ENCODE measurements at regions not wholly inside any gene's neighbourhood (a gene's known extent, or its start where the extent isn't known, plus 50 kb on each side); places are given as distances from the start of the nearest gene placed in this dataset.

DNA sequence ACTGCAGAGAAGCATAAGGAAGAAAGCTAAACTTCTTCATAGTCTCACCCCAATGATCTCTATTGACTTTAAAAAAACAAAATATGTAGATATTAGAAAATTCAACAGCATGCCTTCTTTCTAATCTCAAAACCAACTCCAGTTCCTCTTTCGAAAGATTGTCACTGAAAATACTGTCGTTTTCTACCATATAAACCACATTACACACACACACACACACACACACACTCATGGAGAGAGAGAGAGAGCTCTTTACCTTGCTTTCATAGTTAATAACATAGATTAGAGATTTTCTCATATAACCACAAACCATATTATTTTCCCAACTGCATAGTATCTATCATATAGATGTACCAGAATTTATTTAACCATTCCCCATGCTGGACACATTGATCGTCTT is 296.2 kb upstream of the MGMT start:
- TF ChIP-seq, protein P1, sequence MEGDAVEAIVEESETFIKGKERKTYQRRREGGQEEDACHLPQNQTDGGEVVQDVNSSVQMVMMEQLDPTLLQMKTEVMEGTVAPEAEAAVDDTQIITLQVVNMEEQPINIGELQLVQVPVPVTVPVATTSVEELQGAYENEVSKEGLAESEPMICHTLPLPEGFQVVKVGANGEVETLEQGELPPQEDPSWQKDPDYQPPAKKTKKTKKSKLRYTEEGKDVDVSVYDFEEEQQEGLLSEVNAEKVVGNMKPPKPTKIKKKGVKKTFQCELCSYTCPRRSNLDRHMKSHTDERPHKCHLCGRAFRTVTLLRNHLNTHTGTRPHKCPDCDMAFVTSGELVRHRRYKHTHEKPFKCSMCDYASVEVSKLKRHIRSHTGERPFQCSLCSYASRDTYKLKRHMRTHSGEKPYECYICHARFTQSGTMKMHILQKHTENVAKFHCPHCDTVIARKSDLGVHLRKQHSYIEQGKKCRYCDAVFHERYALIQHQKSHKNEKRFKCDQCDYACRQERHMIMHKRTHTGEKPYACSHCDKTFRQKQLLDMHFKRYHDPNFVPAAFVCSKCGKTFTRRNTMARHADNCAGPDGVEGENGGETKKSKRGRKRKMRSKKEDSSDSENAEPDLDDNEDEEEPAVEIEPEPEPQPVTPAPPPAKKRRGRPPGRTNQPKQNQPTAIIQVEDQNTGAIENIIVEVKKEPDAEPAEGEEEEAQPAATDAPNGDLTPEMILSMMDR (IDR thresholded peaks at IDR 0.05) = no peak
- TF ChIP-seq POLR2A (IDR thresholded peaks at IDR 0.05) = no peak
